Mesendoderm (in vitro differentiated cells): ENCODE measurements at regions not wholly inside any gene's neighbourhood (a gene's known extent, or its start where the extent isn't known, plus 50 kb on each side); places are given as distances from the start of the nearest gene placed in this dataset.

Experiments used
- DNase-seq: peaks from one replicate; pipeline ENCODE4 v3.0.0; 2013
- H2AK5ac ChIP-seq: 2 replicates; pipeline ENCODE4 v1.6.1; 2013; ENCODE audit warnings: low read length, inconsistent platforms
- H2BK120ac ChIP-seq: 2 replicates; pipeline ENCODE4 v1.6.1; 2013; ENCODE audit warnings: low read depth, mild to moderate bottlenecking, low read length, moderate library complexity, mixed read lengths
- H2BK15ac ChIP-seq: replicated peaks from 2 replicates; pipeline ENCODE4 v1.6.1; 2013; ENCODE audit warnings: low read depth, mild to moderate bottlenecking, moderate library complexity
- H2BK5ac ChIP-seq: 2 replicates; pipeline ENCODE4 v1.6.1; 2013; ENCODE audit warnings: low read length, inconsistent platforms
- H3K18ac ChIP-seq: 2 replicates; pipeline ENCODE4 v1.6.1; 2013; ENCODE audit warnings: mild to moderate bottlenecking, low read length, mixed read lengths
- H3K23ac ChIP-seq: one replicate; pipeline ENCODE4 v1.6.1; 2013; ENCODE audit warnings: low read length
- H3K27ac ChIP-seq: 2 replicates; pipeline ENCODE4 v1.5.1; 2013; ENCODE audit warnings: low read depth, mild to moderate bottlenecking, inconsistent platforms, low read length, moderate library complexity
- H3K27me3 ChIP-seq: 2 replicates; pipeline ENCODE4 v1.6.1; 2013; ENCODE audit warnings: low read length, control low read depth, mild to moderate bottlenecking, inconsistent platforms; ENCODE audit not compliant: insufficient read depth, poor library complexity
- H3K36me3 ChIP-seq: 2 replicates; pipeline ENCODE4 v1.6.1; 2013; ENCODE audit warnings: low read length, inconsistent platforms; ENCODE audit not compliant: control insufficient read depth, insufficient read depth
- H3K4ac ChIP-seq: one replicate; pipeline ENCODE4 v1.6.1; 2013; ENCODE audit warnings: low read depth, mild to moderate bottlenecking, low read length, moderate library complexity
- H3K4me1 ChIP-seq: 2 replicates; pipeline ENCODE4 v1.6.1; 2013; ENCODE audit warnings: low read depth, low read length, inconsistent platforms; ENCODE audit not compliant: control insufficient read depth
- H3K4me2 ChIP-seq: 2 replicates; pipeline ENCODE4 v1.6.1; 2013; ENCODE audit warnings: low read length
- H3K4me3 ChIP-seq: 2 replicates; pipeline ENCODE4 v1.5.1; 2013; ENCODE audit warnings: mild to moderate bottlenecking, low read length
- H3K56ac ChIP-seq: one replicate; pipeline ENCODE4 v1.6.1; 2013; ENCODE audit warnings: low read length
- H3K79me1 ChIP-seq: 2 replicates; pipeline ENCODE4 v1.6.1; 2013; ENCODE audit warnings: low read length, inconsistent platforms
- H3K79me2 ChIP-seq: 2 replicates; pipeline ENCODE4 v1.6.1; 2013; ENCODE audit warnings: mild to moderate bottlenecking, low read length; ENCODE audit not compliant: control insufficient read depth, insufficient read depth
- H3K9ac ChIP-seq: 2 replicates; pipeline ENCODE4 v1.6.1; 2013; ENCODE audit warnings: low read length, inconsistent platforms
- H4K5ac ChIP-seq: one replicate; pipeline ENCODE4 v1.6.1; 2013; ENCODE audit warnings: low read length
- H4K8ac ChIP-seq: one replicate; pipeline ENCODE4 v1.6.1; 2013; ENCODE audit warnings: low read depth, mild to moderate bottlenecking, control low read depth, low read length, moderate library complexity
- WGBS: extraction: QIAGEN DNeasy Blood & Tissue Kit; methylation state at CpG from one replicate; pipeline ENCODE4 v1.1.7; 2013; ENCODE audit warnings: low lambda C conversion rate, missing lambda C conversion rate; ENCODE audit not compliant: insufficient coverage; ENCODE audit errors: extremely low coverage; 5-methylcytosine and 5-hydroxymethylcytosine counted together

GRCh38 chr2:181762000-181762399 is 81.7 kb upstream of the NEUROD1 start:
- no peak overlapping the region for H3K23ac ChIP-seq
- H3K79me2 ChIP-seq = no peaks in the 10 kb centered on the region
- no peak overlapping the region for H3K18ac ChIP-seq
- H3K27me3 ChIP-seq = no peaks in the 10 kb centered on the region
- H2BK15ac ChIP-seq = no peak overlapping the region
- no peak overlapping the region for H3K9ac ChIP-seq
- no CpG with 5 or more reads among the region's 5 CpGs for WGBS
- H2AK5ac ChIP-seq = no peak overlapping the region
- H3K27ac ChIP-seq = no peak overlapping the region
- peaks cover 9% of the 10 kb centered on the region for H3K4me1 ChIP-seq
- no peak overlapping the region for H4K8ac ChIP-seq
- H3K36me3 ChIP-seq = no peaks in the 10 kb centered on the region
- no peak overlapping the region for H2BK120ac ChIP-seq
- H4K5ac ChIP-seq = no peak overlapping the region
- H3K79me1 ChIP-seq = no peaks in the 10 kb centered on the region
- H2BK5ac ChIP-seq = peak overlapping the region; percentile 7
- H3K56ac ChIP-seq = no peak overlapping the region
- no peak overlapping the region for H3K4me3 ChIP-seq
- no peak for DNase-seq
- H3K4ac ChIP-seq = no peak overlapping the region
- H3K4me2 ChIP-seq = no peak overlapping the region

- Histone ChIP-seq H3K27ac (no peak overlapping the region), H3K9ac (no peak overlapping the region), H3K4me1 (peaks cover 9% of the 10 kb centered on the region), H3K4ac (no peak overlapping the region), H3K4me3 (no peak overlapping the region), H3K79me2 (no peaks in the 10 kb centered on the region), H3K36me3 (no peaks in the 10 kb centered on the region), H2BK15ac (no peak overlapping the region), H4K8ac (no peak overlapping the region), H2BK120ac (no peak overlapping the region), H3K56ac (no peak overlapping the region), H4K5ac (no peak overlapping the region), H3K23ac (no peak overlapping the region), H2BK5ac (no peak overlapping the region), H3K4me2 (no peak overlapping the region), H2AK5ac (no peak overlapping the region), H3K79me1 (no peaks in the 10 kb centered on the region), H3K18ac (no peak overlapping the region), H3K27me3 (no peaks in the 10 kb centered on the region)
- DNase-seq = no peak
- no CpG with 5 or more reads among the region's 5 CpGs for WGBS
Observed at GRCh38 chr2:181762848-181763247, 82.5 kb upstream of the NEUROD1 start.

- H3K9ac ChIP-seq = no peak overlapping the region
- H3K56ac ChIP-seq = peak overlapping the region; percentile 57
- peak overlapping the region; percentile 62 for H3K27ac ChIP-seq
- H4K5ac ChIP-seq = no peak overlapping the region
- no peaks in the 10 kb centered on the region for H3K79me2 ChIP-seq
- H3K79me1 ChIP-seq = no peaks in the 10 kb centered on the region
- H3K18ac ChIP-seq = no peak overlapping the region
- no peak overlapping the region for H3K4ac ChIP-seq
- H2AK5ac ChIP-seq = no peak overlapping the region
- no peak overlapping the region for H3K23ac ChIP-seq
- no peak overlapping the region for H2BK15ac ChIP-seq
- H2BK5ac ChIP-seq = peak overlapping the region; percentile 69
- H3K4me3 ChIP-seq = no peak overlapping the region
- no peaks in the 10 kb centered on the region for H3K27me3 ChIP-seq
- H3K4me2 ChIP-seq = no peak overlapping the region
- H4K8ac ChIP-seq = no peak overlapping the region
- H3K36me3 ChIP-seq = no peaks in the 10 kb centered on the region
- peaks cover 9% of the 10 kb centered on the region for H3K4me1 ChIP-seq
- no CpG with 5 or more reads among the region's 4 CpGs for WGBS
- no peak for DNase-seq
- H2BK120ac ChIP-seq = no peak overlapping the region
Observed at GRCh38 chr2:181763423-181763822, 83.1 kb upstream of the NEUROD1 start.

- Histone ChIP-seq H3K27me3 (no peaks in the 10 kb centered on the region), H4K8ac (no peak overlapping the region), H3K4ac (peak overlapping the region; percentile 62), H2BK5ac (peak overlapping the region; percentile 79), H4K5ac (no peak overlapping the region), H3K56ac (peak overlapping the region; percentile 38), H3K23ac (no peak overlapping the region), H3K79me2 (no peaks in the 10 kb centered on the region), H3K18ac (peak overlapping the region; percentile 54), H2BK120ac (peak overlapping the region; percentile 64), H3K27ac (peak overlapping the region; percentile 62), H3K36me3 (no peaks in the 10 kb centered on the region), H3K4me2 (no peak overlapping the region), H3K79me1 (no peaks in the 10 kb centered on the region), H2BK15ac (no peak overlapping the region), H3K4me1 (peaks cover 9% of the 10 kb centered on the region), H2AK5ac (peak overlapping the region; percentile 30), H3K4me3 (no peak overlapping the region), H3K9ac (no peak overlapping the region)
- DNase-seq = peak; percentile 86
- WGBS = no CpG with 5 or more reads among the region's 4 CpGs
Observed at GRCh38 chr2:181764095-181764963, 84.0 kb upstream of the NEUROD1 start.

DNA sequence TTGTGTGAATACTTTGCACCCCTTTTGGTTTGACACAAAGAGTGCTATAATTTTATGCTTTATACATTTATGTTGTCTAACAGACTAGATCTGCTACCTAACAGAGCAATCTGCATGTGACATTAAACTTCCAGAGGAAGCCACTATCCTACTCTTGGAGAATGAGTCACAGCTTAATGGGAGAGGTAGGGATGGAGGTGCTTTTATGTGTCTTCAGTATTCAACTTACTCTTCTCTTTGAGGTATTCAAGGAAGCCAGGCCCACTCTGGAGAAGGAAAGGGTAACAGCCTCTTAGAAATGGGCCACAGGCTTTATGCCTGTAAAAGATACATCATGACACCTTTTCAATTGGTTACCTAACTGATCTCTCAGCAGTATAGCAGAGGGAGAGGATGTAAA is 85.8 kb upstream of the NEUROD1 start:
- Histone ChIP-seq H4K8ac (no peak overlapping the region), H3K79me2 (no peaks in the 10 kb centered on the region), H2AK5ac (no peak overlapping the region), H3K56ac (no peak overlapping the region), H3K27ac (no peak overlapping the region), H3K4me3 (no peak overlapping the region), H3K9ac (no peak overlapping the region), H2BK120ac (no peak overlapping the region), H2BK5ac (no peak overlapping the region), H3K4ac (no peak overlapping the region), H3K18ac (no peak overlapping the region), H3K4me1 (peaks cover 9% of the 10 kb centered on the region), H4K5ac (no peak overlapping the region), H3K23ac (no peak overlapping the region), H3K27me3 (no peaks in the 10 kb centered on the region), H2BK15ac (no peak overlapping the region), H3K4me2 (no peak overlapping the region), H3K36me3 (no peaks in the 10 kb centered on the region), H3K79me1 (no peaks in the 10 kb centered on the region)
- DNase-seq = no peak

DNA sequence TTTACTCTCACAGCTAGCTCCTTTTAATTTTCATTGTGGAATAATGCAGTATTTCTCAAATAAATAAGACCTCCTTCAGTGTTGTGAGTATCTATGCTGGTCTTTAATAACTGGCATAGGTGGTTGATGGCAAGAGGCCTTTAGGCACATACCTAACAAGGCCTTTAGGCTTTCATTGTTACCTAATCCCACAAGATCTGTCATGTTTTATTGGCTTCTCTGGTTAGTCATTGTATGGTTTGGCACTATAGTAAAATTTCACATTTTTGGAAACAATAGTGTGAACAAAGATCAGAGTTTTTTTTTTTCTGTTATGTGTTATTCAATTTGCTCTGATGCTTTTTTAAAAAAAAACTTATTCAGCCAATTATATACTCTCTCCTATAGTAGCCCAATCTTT is 89.8 kb upstream of the NEUROD1 start:
- Histone ChIP-seq H2BK15ac (no peak overlapping the region), H3K18ac (no peak overlapping the region), H2BK120ac (no peak overlapping the region), H3K56ac (no peak overlapping the region), H3K23ac (no peak overlapping the region), H3K79me1 (no peaks in the 10 kb centered on the region), H3K4ac (no peak overlapping the region), H2BK5ac (no peak overlapping the region), H3K36me3 (no peaks in the 10 kb centered on the region), H4K8ac (no peak overlapping the region), H3K27me3 (no peaks in the 10 kb centered on the region), H3K79me2 (no peaks in the 10 kb centered on the region), H3K9ac (no peak overlapping the region), H3K4me2 (no peak overlapping the region), H3K27ac (no peak overlapping the region), H3K4me3 (no peak overlapping the region), H3K4me1 (no peaks in the 10 kb centered on the region), H2AK5ac (no peak overlapping the region), H4K5ac (no peak overlapping the region)
- DNase-seq = no peak
